AG09309 (cell line): ENCODE measurements at regions not wholly inside any gene's neighbourhood (a gene's known extent, or its start where the extent isn't known, plus 50 kb on each side); places are given as distances from the start of the nearest gene placed in this dataset.

Experiments
- DNase-seq: peaks from one replicate; pipeline ENCODE4 v3.0.0-alpha.2; 2010; ENCODE audit warnings: low read depth
- H3K4me3 ChIP-seq: 2 replicates; pipeline ENCODE4 v1.5.1; 2011; ENCODE audit warnings: mild to moderate bottlenecking, low read depth, low read length, moderate library complexity; ENCODE audit not compliant: control insufficient read depth
- TF ChIP-seq, protein P1 (sequence below): IDR thresholded peaks from 2 replicates; pipeline ENCODE4 v1.5.1; 2011; ENCODE audit warnings: mild to moderate bottlenecking, low read depth, low read length, inconsistent platforms; ENCODE audit not compliant: insufficient read depth, control insufficient read depth; ENCODE audit errors: missing control alignments

DNA sequence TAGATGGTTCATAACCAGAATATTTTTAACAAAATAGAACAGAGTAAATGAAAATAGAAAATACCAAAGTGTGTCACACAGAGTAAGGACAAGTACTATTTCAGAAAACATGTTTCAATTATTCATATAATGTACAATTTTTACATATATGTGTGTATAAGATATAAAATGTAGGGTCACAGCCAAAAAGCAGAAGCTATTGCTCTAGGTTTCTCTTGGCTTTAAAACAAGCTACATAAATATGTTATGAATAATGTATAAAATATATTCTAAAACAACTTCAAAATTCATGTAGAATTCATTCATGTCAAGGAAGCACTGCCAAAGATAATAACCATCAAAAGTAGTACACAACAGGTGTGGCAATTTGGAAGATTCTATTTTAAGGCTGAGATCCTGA lies 218.2 kb downstream of the TTC32 start:
- TF ChIP-seq, protein P1, sequence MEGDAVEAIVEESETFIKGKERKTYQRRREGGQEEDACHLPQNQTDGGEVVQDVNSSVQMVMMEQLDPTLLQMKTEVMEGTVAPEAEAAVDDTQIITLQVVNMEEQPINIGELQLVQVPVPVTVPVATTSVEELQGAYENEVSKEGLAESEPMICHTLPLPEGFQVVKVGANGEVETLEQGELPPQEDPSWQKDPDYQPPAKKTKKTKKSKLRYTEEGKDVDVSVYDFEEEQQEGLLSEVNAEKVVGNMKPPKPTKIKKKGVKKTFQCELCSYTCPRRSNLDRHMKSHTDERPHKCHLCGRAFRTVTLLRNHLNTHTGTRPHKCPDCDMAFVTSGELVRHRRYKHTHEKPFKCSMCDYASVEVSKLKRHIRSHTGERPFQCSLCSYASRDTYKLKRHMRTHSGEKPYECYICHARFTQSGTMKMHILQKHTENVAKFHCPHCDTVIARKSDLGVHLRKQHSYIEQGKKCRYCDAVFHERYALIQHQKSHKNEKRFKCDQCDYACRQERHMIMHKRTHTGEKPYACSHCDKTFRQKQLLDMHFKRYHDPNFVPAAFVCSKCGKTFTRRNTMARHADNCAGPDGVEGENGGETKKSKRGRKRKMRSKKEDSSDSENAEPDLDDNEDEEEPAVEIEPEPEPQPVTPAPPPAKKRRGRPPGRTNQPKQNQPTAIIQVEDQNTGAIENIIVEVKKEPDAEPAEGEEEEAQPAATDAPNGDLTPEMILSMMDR: no peak
- no peak overlapping the region for H3K4me3 ChIP-seq
- no peak for DNase-seq

DNA sequence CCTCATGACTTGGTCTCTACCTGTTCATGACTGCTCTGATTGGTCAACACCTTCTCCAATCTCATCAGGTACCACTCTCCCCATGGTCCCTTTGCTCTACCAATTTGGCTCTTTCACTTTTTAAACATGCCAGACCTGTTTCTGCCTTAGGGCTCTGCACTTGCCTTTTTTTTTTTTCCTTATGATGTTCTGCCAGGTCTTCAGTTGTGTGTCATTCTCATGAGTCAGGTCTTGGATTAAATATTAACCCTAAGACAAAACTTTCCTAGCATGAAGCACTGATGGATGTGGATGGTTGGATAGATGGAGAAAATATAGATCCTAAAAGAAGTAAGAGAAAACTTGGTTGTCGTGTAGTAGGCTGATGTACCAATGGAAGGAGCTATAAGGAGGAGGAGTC lies 219.3 kb downstream of the TTC32 start:
- no peak overlapping the region for H3K4me3 ChIP-seq
- no peak for DNase-seq
- TF ChIP-seq, protein P1: no peak

DNA sequence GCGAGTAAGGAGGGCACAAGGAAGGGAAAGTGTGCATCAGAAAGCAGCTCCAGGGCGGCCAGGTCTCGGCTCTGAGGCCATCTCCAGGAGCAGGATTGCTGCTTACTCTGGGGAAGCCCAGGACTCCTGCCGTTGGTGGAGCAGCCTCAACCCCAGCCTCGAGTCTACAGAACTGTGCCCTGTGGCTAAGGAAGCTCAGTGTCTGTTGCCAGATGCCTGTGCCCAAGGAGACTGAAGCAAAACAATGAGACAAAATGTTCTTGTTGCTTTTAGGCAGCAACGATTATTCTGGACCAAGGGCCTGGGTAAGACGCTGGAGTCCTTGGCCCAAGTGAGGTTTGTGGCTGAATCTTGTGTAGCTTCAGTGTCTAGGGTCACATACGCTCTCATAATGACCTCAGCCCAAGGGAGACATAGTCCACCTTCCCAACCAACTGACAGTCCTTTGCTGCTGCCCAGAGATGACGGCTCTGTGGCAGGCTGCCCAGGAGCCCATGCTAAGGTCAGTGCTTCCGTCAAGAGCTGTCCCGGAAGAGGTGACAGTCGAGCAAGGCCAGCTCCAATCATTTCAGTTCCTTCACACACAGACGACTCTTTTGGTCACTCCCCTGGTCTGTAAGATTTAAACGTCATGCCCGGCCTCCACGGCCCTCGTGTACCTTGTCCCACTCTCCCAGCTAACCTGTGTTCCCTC lies 223.8 kb downstream of the TTC32 start:
- DNase-seq: no peak
- no peak overlapping the region for H3K4me3 ChIP-seq
- TF ChIP-seq, protein P1: no peak

DNA sequence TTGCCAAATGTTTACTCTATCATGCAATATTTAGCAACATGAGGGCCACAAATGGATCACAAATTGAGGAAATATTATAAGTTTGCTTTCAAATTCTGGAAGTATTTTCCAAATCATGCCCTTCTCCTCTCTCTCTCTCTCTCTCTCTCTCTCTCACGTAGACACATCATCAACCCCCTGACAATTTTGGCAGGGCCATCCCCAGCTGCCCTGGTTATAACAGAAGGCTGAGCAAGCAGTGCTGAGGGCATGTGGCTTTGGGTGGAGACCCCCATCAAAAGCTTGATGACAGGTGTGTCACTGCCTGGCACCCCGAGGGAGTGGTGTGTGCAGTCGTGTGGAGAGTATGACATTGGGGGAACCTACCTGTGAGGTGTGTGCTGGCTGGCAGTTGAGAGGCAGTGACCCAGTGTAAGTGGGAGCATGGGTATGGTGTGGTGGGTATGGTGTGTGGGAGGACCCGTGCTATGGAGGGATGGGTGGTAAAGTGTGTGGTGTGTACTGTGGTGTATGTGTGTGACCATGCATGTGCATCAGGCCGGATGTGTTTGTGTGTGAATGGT lies 224.5 kb downstream of the TTC32 start:
- TF ChIP-seq, protein P1: no peak
- no peak overlapping the region for H3K4me3 ChIP-seq
- no peak for DNase-seq

DNA sequence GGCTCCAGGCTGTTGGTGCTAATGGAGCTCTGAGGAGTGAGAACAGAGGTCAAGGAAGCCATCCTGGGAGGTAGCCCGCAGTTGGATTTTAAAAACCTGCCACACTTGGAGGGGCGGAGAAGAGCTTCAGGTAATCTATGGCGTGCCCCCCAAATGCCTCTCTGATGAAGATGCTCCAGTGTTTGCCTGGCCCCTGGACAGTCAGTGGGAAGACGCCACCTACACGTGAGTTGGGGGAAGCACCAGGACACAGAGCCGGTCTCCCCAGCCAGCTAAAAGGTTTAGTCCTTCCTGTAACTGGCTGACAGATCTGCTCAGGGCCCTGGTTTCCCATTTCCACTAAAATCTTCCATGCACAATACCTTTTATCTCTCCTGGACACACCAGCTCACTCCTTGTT lies 225.0 kb downstream of the TTC32 start:
- no peak for DNase-seq
- TF ChIP-seq, protein P1: no peak
- H3K4me3 ChIP-seq: no peak overlapping the region

DNA sequence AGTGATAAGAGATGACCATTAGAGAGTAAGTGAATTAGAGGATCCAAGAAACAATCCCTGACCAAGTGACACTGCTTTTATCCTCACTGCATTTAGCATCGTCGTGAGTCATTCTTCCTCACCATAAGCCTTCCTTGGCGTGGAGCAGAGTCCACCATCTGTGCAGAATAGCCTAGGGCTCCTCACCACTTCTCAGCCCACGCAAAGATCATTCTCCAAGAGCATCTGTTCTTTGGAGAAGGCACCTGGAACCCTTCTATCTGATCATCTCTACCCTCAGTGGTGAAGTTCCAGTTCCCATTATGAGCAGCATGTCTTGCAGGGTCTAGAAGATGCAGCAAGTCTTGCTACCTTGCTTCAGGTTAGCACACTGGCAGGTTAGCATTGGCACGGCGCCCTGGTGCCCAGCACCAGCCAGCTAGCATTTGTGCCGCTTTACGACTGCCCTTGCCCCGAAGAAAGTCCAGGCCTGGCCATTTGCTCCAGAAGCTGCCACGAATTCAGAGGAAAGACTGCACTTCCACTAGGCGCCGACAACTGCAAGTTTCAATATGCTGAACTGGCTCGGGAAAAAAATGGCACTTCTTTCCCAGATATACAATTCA lies 225.8 kb downstream of the TTC32 start:
- no peak overlapping the region for H3K4me3 ChIP-seq
- TF ChIP-seq, protein P1: no peak
- DNase-seq: no peak
